CD4-positive, alpha-beta T cell treated with Interleukin-12 subunit alpha and Interleukin-12 subunit beta, for 1 hour (primary cell): ENCODE measurements at regions not wholly inside any gene's neighbourhood (a gene's known extent, or its start where the extent isn't known, plus 50 kb on each side); places are given as distances from the start of the nearest gene placed in this dataset.

Experiments
- DNase-seq: peaks from one replicate; pipeline ENCODE4 v3.0.0-alpha.2; 2020

GRCh38 chr1:59101518-59101917, 195.4 kb upstream of the FGGY start:
- no peak for DNase-seq

DNA sequence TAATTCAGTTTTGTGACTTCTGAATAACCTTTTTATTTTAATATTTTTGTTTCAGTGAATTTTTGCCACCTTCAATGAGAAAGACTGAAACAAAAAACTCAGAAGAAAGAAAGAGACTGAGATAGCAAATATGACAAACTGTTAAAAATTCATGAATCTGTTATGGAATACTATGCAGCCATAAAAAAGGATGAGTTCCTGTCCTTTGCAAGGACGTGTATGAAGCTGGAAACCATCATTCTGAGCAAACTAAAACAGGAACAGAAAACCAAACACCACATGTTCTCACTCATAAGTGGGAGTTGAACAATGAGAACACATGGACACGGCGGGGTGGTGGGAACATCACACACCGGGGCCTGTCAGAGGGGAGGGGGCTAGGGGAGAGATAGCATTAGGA, 193.4 kb upstream of the FGGY start:
- no peak for DNase-seq

DNA sequence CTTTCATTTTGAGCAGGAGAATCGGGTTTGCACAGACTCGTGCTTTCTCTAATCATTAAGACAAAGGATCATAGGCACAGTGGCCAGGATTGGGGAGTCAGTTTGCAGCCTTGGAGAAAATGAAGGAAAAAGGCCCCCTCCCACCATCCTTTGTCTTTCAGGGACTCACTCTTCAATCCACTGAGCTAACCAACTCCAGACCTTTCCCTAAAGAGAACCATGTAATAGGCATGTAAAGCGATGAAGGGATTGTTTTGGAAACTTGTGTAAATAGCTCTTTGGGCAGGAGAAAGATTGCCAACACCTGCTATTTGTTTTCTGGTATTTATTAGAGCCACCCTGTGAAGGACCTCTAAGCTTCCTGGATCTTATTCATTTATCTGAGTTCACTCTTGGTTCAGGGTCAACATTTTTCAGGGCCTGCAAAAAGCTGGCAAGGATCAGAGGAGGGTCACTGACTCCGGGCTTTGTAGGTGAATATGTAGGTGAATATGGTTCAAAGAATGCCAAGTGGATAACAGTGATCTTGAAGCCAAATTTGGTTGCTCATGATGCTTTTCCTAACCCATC, 192.6 kb upstream of the FGGY start:
- no peak for DNase-seq

DNA sequence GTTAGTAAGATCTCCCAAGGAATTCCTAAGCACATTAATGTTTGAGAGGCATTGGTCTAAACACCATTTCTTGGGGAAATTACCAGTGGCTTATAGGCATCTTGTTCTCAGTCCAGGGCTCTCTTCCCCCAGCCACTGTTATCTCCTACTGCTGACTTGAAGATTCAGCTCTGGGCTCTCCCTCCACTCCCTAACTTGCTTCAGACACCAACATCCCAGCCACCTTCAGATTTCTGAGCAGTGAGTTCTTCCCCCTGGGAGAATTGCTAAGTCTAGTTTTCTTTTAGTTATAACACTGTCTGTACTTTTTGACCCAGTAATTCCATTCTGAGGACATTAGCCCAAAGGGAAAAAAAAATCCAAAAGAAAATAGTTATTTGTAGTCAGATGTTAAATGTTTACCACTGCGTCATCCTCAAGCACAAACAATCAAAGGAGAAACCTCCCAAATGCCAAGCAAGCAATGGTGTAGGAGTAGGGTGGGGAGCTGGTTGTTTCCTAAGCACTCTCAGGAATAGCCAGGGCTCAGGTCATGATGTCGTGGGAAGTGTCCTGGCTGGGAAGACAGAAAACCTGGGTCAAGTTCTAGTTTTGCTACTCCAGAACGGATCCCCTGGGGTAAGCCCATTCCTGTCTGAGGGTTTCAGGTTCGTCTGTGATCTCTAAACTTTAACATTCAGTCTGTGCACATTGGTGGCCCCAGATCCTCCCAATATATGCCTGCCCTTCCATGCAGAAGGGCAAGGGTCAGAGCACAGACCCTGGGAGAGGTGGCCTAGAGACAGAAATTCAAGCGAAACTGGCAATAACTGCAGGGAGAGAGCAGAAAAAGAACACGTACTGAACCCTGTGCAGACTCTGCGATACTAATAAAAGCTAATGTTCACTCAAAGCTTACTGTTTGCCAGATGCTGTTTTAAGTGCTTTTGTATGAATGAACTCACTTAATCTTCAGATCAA, 191.1 kb upstream of the FGGY start:
- DNase-seq = no peak

- DNase-seq = no peak
Measured at GRCh38 chr1:59107516-59107915, 189.4 kb upstream of the FGGY start.

DNA sequence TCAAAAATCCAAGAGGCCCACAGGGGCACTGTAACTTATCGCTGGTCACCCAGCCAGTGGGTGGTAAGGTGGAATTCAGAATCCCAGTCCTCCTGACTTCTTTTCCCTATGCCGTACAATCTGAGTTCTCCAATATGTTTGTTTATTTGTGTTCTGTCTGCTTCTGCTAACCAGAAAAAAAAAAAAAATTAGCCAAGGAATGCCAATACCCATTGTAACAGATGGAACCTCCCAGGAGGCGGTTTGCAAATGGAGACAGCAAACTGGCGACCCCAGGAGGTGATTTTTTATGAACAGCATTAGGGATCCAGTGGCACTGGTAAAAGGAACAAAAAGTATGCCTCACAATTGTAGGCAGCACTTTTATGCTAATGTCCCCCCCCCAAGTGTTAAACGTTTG, 189.0 kb upstream of the FGGY start:
- no peak for DNase-seq

- DNase-seq = no peak
Measured at GRCh38 chr1:59108481-59109317, 188.2 kb upstream of the FGGY start.

GRCh38 chr1:59110271-59110670, 186.6 kb upstream of the FGGY start:
- DNase-seq = no peak

GRCh38 chr1:59113876-59114457, 182.9 kb upstream of the FGGY start:
- DNase-seq = no peak

DNA sequence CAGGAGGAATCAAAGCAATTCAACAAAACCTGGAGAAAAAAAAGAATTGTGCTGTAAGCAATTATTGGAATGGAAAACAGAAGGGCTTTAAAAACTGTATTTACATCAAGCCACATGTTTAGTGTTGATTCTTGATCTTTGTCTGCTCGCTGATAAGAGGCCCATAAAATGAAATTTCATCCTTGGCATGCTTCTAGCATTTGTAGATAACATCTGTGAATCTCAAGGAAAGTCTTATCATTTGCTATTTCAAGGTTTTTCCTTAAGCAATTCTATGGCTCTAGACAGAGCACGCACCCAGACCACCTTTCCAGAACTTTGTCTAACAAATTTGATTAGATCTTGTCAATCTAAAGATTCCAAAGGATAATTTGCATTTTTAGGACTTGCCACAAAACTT, 181.0 kb upstream of the FGGY start:
- no peak for DNase-seq

GRCh38 chr1:59116920-59117542, 179.9 kb upstream of the FGGY start:
- no peak for DNase-seq

DNA sequence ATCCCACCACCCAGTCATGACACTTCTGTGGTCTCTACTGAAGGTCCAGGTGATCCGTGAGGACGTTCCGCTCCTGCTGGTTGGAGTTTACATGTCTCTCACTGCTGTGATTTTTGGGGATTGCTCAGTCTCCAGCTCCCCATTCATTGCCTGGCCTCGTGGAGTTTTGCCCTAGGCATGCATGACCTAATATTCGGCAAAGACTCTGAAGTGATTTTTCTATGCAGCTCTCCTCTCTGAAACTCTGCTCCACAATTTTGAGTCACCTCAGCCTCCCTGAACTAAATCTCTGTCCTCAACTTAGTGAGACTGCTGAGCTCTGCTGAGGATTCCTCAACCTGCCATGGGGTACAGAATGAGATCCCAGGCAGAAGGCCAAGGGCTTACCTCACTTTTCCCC, 174.4 kb upstream of the FGGY start:
- DNase-seq = no peak

GRCh38 chr1:59123081-59123681, 173.7 kb upstream of the FGGY start:
- no peak for DNase-seq

DNA sequence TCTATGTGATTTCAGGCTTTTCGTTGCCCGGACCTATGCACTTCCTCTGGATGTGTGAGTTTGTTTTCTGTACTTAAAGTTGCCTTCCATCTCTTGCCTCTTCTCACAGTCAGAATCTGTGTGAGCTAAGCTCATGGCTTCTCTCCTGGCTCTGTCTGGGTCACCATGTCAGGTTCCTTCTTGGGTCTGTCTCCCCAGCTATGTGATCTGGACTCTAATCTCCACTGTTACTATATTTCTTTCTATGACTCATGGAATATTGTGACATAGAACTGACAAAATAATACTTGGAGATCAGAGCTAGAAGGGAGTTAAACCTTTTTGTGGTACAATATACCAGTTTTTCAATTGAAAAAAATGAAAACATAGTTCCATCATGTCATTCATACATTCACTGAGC, 172.7 kb upstream of the FGGY start:
- DNase-seq = no peak

DNA sequence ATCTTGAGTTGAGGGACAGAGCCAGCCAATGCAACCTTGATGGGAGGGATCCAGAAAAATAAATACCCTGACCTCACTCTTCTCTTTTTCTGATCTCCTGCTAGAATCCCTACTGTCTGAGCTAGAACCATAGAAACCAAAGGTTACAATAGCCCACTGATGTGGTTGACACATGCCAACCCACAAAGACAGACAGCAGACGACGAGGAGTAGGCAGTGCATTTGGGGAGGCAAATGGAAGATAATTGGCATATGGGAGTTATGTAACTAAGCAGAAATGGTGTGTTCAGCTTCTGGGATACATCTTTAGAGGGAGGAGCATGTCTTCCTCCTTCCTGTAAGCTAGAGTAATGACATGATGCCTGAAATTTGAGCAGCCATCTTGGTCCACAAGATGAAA, 171.7 kb upstream of the FGGY start:
- DNase-seq = peak; percentile 29

DNA sequence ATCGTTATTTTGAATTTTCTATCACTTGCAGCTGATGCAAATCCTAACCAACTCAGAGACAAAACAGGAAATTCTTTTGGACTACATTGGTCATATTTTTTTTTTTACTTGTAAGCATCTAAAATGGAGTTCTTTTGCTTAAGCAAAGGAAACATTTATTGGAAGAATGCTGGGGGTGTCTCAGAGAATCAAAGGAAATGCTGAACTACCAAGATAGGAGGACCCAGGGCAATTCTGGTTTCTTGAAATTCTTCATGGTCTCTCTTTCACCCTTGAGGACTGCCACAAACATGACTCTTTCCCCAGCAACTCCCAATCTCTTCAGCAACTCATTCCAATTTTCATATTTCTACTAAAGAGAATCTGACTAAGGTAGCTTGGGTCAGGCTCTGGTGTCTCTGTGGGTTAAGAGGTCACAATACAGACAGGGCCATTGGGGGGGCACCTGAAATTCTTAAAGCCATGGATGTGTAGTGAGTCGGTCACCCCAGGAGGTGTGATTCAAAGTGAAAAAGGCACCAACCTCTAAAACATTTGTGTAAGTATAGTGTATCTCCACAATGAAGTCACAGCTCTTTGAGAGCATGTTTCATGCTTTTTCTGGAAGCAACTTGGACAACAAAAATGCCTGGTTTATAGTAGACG, 171.1 kb upstream of the FGGY start:
- no peak for DNase-seq

DNA sequence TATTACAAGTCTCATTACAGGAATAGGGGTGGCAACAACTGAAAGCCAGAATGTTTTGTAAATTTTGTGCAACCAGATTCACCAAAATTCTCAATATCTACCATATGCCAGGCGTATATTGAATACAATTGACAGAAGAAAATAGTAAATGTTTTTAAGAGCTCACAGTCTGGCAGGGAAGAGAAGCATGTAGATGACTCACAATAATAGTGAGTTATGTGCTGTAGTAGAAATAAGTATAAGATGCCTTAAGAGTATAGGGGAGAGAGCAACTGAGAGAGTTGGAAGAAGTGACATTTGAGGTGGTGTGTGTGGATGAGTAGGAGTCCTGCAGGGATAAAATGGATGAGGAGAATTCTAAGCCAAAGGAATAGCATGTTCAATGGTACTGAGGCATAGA, 170.5 kb upstream of the FGGY start:
- no peak for DNase-seq

- no peak for DNase-seq
Measured at GRCh38 chr1:59128239-59128736, 168.6 kb upstream of the FGGY start.

GRCh38 chr1:59128784-59129227, 168.1 kb upstream of the FGGY start:
- DNase-seq = no peak

DNA sequence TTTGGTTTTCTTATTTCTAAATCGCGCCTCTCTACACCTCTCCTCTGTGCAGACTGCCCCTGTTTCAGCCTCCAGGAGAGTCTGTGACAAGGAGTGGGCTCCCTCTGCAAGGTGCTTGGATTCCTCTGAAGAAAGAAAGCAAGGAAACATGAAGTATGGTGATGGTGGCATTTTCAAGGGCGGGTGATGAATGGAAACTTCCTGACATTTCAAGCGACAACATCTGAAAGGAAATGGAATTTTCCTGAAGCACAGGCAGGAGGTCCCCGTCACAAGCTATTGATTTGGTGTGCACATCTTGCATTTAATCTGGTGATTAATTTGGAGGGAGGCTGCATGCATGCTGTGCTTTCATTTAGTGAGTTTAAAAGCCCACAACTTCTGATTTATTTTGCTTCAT, 164.6 kb upstream of the FGGY start:
- no peak for DNase-seq

- DNase-seq = no peak
Measured at GRCh38 chr1:59133997-59134396, 162.9 kb upstream of the FGGY start.
